GM19238 (cell line): ENCODE measurements at regions not wholly inside any gene's neighbourhood (a gene's known extent, or its start where the extent isn't known, plus 50 kb on each side); places are given as distances from the start of the nearest gene placed in this dataset.
"Not testable (repeated sequence)": the region's sequence is repeated elsewhere in the genome, so short reads cannot be mapped to it uniquely, and the experiment has no call there.

Source experiments
- DNase-seq: peaks from one replicate; pipeline ENCODE4 v3.0.0; 2011; ENCODE audit warnings: low spot score; ENCODE audit not compliant: insufficient read length

- no peak for DNase-seq
Observed at GRCh38 chr14:27721760-27722159, 1044.8 kb upstream of the FOXG1 start.

- no peak for DNase-seq
Observed at GRCh38 chr14:27725482-27725881, 1041.1 kb upstream of the FOXG1 start.

- no peak for DNase-seq
Observed at GRCh38 chr14:27727251-27727770, 1039.3 kb upstream of the FOXG1 start.

- no peak for DNase-seq
Observed at GRCh38 chr14:27730204-27730603, 1036.4 kb upstream of the FOXG1 start.

- DNase-seq: no peak
Observed at GRCh38 chr14:27739657-27740156, 1026.9 kb upstream of the FOXG1 start.

- DNase-seq: no peak
Observed at GRCh38 chr14:27750114-27750513, 1016.5 kb upstream of the FOXG1 start.

GRCh38 chr14:27757642-27758041, 1008.9 kb upstream of the FOXG1 start:
- DNase-seq: not testable (repeated sequence)

GRCh38 chr14:27760367-27760766, 1006.2 kb upstream of the FOXG1 start:
- not testable (repeated sequence) for DNase-seq

- DNase-seq: not testable (repeated sequence)
Observed at GRCh38 chr14:27799066-27800028, 967.2 kb upstream of the FOXG1 start.

GRCh38 chr14:27817746-27818430, 948.7 kb upstream of the FOXG1 start:
- DNase-seq: not testable (repeated sequence)

GRCh38 chr14:27826149-27826548, 940.4 kb upstream of the FOXG1 start:
- not testable (repeated sequence) for DNase-seq

- DNase-seq: not testable (repeated sequence)
Observed at GRCh38 chr14:27831978-27832377, 934.6 kb upstream of the FOXG1 start.

- not testable (repeated sequence) for DNase-seq
Observed at GRCh38 chr14:27833001-27833400, 933.6 kb upstream of the FOXG1 start.

- DNase-seq: no peak
Observed at GRCh38 chr14:27836386-27836785, 930.2 kb upstream of the FOXG1 start.

- DNase-seq: no peak
Observed at GRCh38 chr14:27845241-27845850, 921.2 kb upstream of the FOXG1 start.

GRCh38 chr14:27845902-27846301, 920.7 kb upstream of the FOXG1 start:
- no peak for DNase-seq

GRCh38 chr14:27847480-27847879, 919.1 kb upstream of the FOXG1 start:
- not testable (repeated sequence) for DNase-seq

- DNase-seq: not testable (repeated sequence)
Observed at GRCh38 chr14:27849193-27849592, 917.4 kb upstream of the FOXG1 start.

GRCh38 chr14:27862684-27863083, 903.9 kb upstream of the FOXG1 start:
- DNase-seq: no peak

- DNase-seq: no peak
Observed at GRCh38 chr14:27863166-27863565, 903.4 kb upstream of the FOXG1 start.

GRCh38 chr14:27881063-27881462, 885.5 kb upstream of the FOXG1 start:
- DNase-seq: no peak
